ENCODE measurements at regions not wholly inside any gene's neighbourhood (a gene's known extent, or its start where the extent isn't known, plus 50 kb on each side); places are given as distances from the start of the nearest gene placed in this dataset.

DNA sequence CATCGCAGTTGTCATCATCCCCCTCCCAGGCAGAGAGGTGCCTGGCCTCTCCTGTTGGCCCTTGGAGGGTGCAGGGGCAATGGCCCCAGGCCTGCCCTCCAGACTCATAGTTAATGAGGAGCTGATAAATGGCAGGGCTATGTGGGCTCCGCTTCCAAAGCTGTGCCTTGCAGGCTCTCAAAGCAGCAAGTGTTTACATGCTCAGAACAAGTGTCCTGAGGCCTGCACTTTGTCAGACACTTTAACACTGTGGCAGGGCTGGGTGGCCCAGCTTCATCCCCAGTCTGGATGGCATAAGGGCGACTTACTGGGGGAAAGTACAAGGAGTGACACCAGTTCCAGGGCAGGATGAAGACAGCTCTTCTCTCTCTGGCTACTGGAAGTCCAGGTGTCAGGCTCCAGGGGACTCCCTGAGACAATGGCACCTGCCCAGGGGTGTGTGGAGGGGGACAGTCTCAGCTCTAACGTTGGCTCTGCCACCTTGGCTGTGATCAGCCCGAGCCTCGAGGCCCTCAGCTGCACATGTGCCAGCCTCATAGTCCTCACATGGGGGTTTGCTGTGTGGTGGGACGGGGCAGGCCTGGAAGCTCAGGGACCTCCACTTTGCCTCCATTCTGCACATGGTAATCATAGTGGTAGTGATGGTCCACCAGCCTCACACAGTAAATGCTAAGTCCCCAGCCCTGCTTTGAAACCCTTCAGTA lies 153.4 kb downstream of the BARX1 start:
- H3K36me3 ChIP-seq, result no peaks in the 10 kb centered on the region
- H3K4me1 ChIP-seq, result no peaks in the 10 kb centered on the region
- intact Hi-C loops (cut with DNase I; ENCODE audit: low total_unique reads), result no loop called here
- H3K4me3 ChIP-seq, result no peak overlapping the region
- TF ChIP-seq POLR2AphosphoS5 (IDR thresholded peaks at IDR 0.05), result no peak
- TF ChIP-seq CTCF (IDR thresholded peaks at IDR 0.05), result no peak
- no peak for TF ChIP-seq EP300 (IDR thresholded peaks at IDR 0.05)
- TF ChIP-seq POLR2A (IDR thresholded peaks at IDR 0.05), result no peak
- H3K27ac ChIP-seq, result no peak overlapping the region
- H3K9me3 ChIP-seq, result peaks cover 0 to 13% (median 2%) of the 10 kb centered on the region in 4 donors
- H3K27me3 ChIP-seq, result peaks cover 0 to 7% (median 0%) of the 10 kb centered on the region in 3 donors
- no peak for DNase-seq
- WGBS, 5 donors, result 74 to 84% (median 80%) methylated on average over 4 to 7 of the region's 7 CpGs

- Histone ChIP-seq H3K36me3 (no peaks in the 10 kb centered on the region), H3K9me3 (peaks cover 0 to 13% (median 2%) of the 10 kb centered on the region in 4 donors), H3K4me3 (no peak overlapping the region), H3K27me3 (peaks cover 0 to 7% (median 0%) of the 10 kb centered on the region in 3 donors), H3K4me1 (no peaks in the 10 kb centered on the region), H3K27ac (no peak overlapping the region)
- WGBS, 5 donors, result 48 to 73% (median 68%) methylated on average over 3 to 4 of the region's 4 CpGs
- intact Hi-C loops (cut with DNase I; ENCODE audit: low total_unique reads), result no loop called here
- TF ChIP-seq POLR2A (IDR thresholded peaks at IDR 0.05) (no peak), EP300 (IDR thresholded peaks at IDR 0.05) (no peak), POLR2AphosphoS5 (IDR thresholded peaks at IDR 0.05) (no peak), CTCF (IDR thresholded peaks at IDR 0.05) (no peak)
- DNase-seq, result no peak
These were observed 154.0 kb downstream of the BARX1 start for GRCh38 chr9:93801120-93801519.

GRCh38 chr9:93792358-93792757 lies 162.8 kb downstream of the BARX1 start:
- no peak overlapping the region for H3K4me3 ChIP-seq

GRCh38 chr9:93786204-93786603 lies 169.0 kb downstream of the BARX1 start:
- intact Hi-C loops (cut with DNase I; ENCODE audit: low total_unique reads), result no loop called here
- H3K36me3 ChIP-seq, result no peaks in the 10 kb centered on the region
- no peak for DNase-seq
- no peak overlapping the region for H3K27ac ChIP-seq
- no peak overlapping the region for H3K4me3 ChIP-seq
- no peaks in the 10 kb centered on the region for H3K4me1 ChIP-seq
- H3K9me3 ChIP-seq, result peaks cover 0 to 17% (median 5%) of the 10 kb centered on the region in 4 donors
- TF ChIP-seq POLR2AphosphoS5 (IDR thresholded peaks at IDR 0.05), result no peak
- no peak for TF ChIP-seq CTCF (IDR thresholded peaks at IDR 0.05)
- no peak for TF ChIP-seq EP300 (IDR thresholded peaks at IDR 0.05)
- no peak for TF ChIP-seq POLR2A (IDR thresholded peaks at IDR 0.05)
- no peaks in the 10 kb centered on the region for H3K27me3 ChIP-seq
- 79 to 91% (median 89%) methylated on average over 2 of the region's 2 CpGs for WGBS, 5 donors

More at GRCh38 chr9:93792358-93792757, 162.8 kb downstream of the BARX1 start:
- H3K27ac ChIP-seq, result no peak overlapping the region
- WGBS, 5 donors, result 93 to 100% (median 95%) methylated on average over 1 of the region's 1 CpG
- intact Hi-C loops (cut with DNase I; ENCODE audit: low total_unique reads), result no loop called here
- peaks cover 0 to 5% (median 0%) of the 10 kb centered on the region in 4 donors for H3K9me3 ChIP-seq
- no peak for DNase-seq
- TF ChIP-seq EP300 (IDR thresholded peaks at IDR 0.05), result no peak
- TF ChIP-seq POLR2AphosphoS5 (IDR thresholded peaks at IDR 0.05), result no peak
- TF ChIP-seq POLR2A (IDR thresholded peaks at IDR 0.05), result no peak
- TF ChIP-seq CTCF (IDR thresholded peaks at IDR 0.05), result no peak
- no peaks in the 10 kb centered on the region for H3K4me1 ChIP-seq
- no peaks in the 10 kb centered on the region for H3K36me3 ChIP-seq
- no peaks in the 10 kb centered on the region for H3K27me3 ChIP-seq

Data from stomach (tissue), 8 donors.